Uterus (tissue), 2 donors: ENCODE measurements at regions not wholly inside any gene's neighbourhood (a gene's known extent, or its start where the extent isn't known, plus 50 kb on each side); places are given as distances from the start of the nearest gene placed in this dataset.

ENCODE experiments used
- CTCF ChIP-seq, 4 experiments: fragments of 200-600 bp in 2 of 4; fragments of 450-650 bp in 2 of 4; sonication (generic) in 2 of 4; IDR thresholded peaks; one replicate each; pipeline ENCODE4 v1.5.1; 2016 to 2019; ENCODE audit warnings: antibody characterized with exemption in 4 of 4, mild to moderate bottlenecking in 2 of 4, moderate library complexity in 1 of 4
- POLR2A ChIP-seq, 2 donors: fragments of 450-650 bp; IDR thresholded peaks; one replicate each; pipeline ENCODE4 v1.6.1; 2016; ENCODE audit warnings: antibody characterized with exemption in 2 of 2, mild to moderate bottlenecking in 1 of 2, moderate library complexity in 1 of 2

- no peak for TF ChIP-seq CTCF (IDR thresholded peaks at IDR 0.05)
- no peak for TF ChIP-seq POLR2A (IDR thresholded peaks at IDR 0.05)
Observed at GRCh38 chr11:16591157-16591556, 147.3 kb upstream of the C11orf58 start.
